ENCODE measurements at regions not wholly inside any gene's neighbourhood (a gene's known extent, or its start where the extent isn't known, plus 50 kb on each side); places are given as distances from the start of the nearest gene placed in this dataset.

DNA sequence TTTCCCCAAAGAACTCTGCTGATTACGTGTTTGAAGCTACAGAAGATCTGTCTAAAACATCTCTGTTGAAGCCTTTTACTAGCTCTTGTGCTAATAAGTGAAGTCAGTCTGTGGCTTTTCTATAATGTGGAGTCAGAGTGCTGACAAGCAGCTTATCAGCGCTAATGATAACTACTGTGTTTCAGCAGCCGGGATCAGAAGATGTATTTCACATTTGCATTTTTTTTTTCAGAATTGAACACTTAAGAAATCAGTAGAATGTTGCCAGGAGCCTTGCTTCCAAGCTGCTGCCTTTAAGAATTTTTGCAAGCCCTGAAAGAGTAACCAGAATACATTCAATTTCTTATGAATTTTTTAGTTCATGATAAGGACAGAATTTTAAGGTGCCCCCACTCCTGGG lies 519.4 kb upstream of the NR5A2 start:
- DNase-seq (ENCODE audit: low read depth) = peak; percentile 0
- no peak overlapping the region for H3K4me3 ChIP-seq (replicated peaks; ENCODE audit: low read depth, low read length)
- no peak for TF ChIP-seq CTCF (IDR thresholded peaks at IDR 0.05; ENCODE audit: low read length, missing control alignments)

- no peak overlapping the region for H3K4me3 ChIP-seq (replicated peaks; ENCODE audit: low read depth, low read length)
- no peak for TF ChIP-seq CTCF (IDR thresholded peaks at IDR 0.05; ENCODE audit: low read length, missing control alignments)
- DNase-seq (ENCODE audit: low read depth) = no peak
These were observed 518.9 kb upstream of the NR5A2 start for GRCh38 chr1:199508653-199509052.

- DNase-seq (ENCODE audit: low read depth) = no peak
- no peak for TF ChIP-seq CTCF (IDR thresholded peaks at IDR 0.05; ENCODE audit: low read length, missing control alignments)
- H3K4me3 ChIP-seq (replicated peaks; ENCODE audit: low read depth, low read length) = no peak overlapping the region
These were observed 518.1 kb upstream of the NR5A2 start for GRCh38 chr1:199509456-199509855.

GRCh38 chr1:199510314-199510713 lies 517.2 kb upstream of the NR5A2 start:
- H3K4me3 ChIP-seq (replicated peaks; ENCODE audit: low read depth, low read length) = no peak overlapping the region
- no peak for TF ChIP-seq CTCF (IDR thresholded peaks at IDR 0.05; ENCODE audit: low read length, missing control alignments)
- no peak for DNase-seq (ENCODE audit: low read depth)

GRCh38 chr1:199512037-199512710 lies 515.3 kb upstream of the NR5A2 start:
- no peak for TF ChIP-seq CTCF (IDR thresholded peaks at IDR 0.05; ENCODE audit: low read length, missing control alignments)
- DNase-seq (ENCODE audit: low read depth) = no peak
- H3K4me3 ChIP-seq (replicated peaks; ENCODE audit: low read depth, low read length) = no peak overlapping the region

GRCh38 chr1:199515261-199515660 lies 512.2 kb upstream of the NR5A2 start:
- H3K4me3 ChIP-seq (replicated peaks; ENCODE audit: low read depth, low read length) = no peak overlapping the region
- no peak for TF ChIP-seq CTCF (IDR thresholded peaks at IDR 0.05; ENCODE audit: low read length, missing control alignments)
- DNase-seq (ENCODE audit: low read depth) = no peak

- peak; percentile 0 for DNase-seq (ENCODE audit: low read depth)
- no peak overlapping the region for H3K4me3 ChIP-seq (replicated peaks; ENCODE audit: low read depth, low read length)
- TF ChIP-seq CTCF (IDR thresholded peaks at IDR 0.05; ENCODE audit: low read length, missing control alignments) = no peak
These were observed 505.2 kb upstream of the NR5A2 start for GRCh38 chr1:199522338-199522737.
